Right lobe of liver (tissue), 4 donors: ENCODE measurements at regions not wholly inside any gene's neighbourhood (a gene's known extent, or its start where the extent isn't known, plus 50 kb on each side); places are given as distances from the start of the nearest gene placed in this dataset.

ENCODE experiments used
- POLR2A ChIP-seq: fragments of 450-650 bp; IDR thresholded peaks from one replicate; pipeline ENCODE4 v1.6.1; 2017; ENCODE audit warnings: antibody characterized with exemption, mild to moderate bottlenecking
- TF ChIP-seq, protein P1 (sequence below), 4 donors: fragments of 200-600 bp in 3 of 4; fragments of 450-650 bp in 1 of 4; IDR thresholded peaks; one replicate each; pipeline versions ENCODE4 v1.5.1 to v1.8.0; 2016 to 2022; ENCODE audit warnings: antibody characterized with exemption in 4 of 4, mild to moderate bottlenecking in 2 of 4
- donor health status: DM: no; HTN: no; CAD: no.
- donor health status: DM: no; HTN: no; CAD: no.
- donor health status: DM: no; HTN: yes; CAD: no.

DNA sequence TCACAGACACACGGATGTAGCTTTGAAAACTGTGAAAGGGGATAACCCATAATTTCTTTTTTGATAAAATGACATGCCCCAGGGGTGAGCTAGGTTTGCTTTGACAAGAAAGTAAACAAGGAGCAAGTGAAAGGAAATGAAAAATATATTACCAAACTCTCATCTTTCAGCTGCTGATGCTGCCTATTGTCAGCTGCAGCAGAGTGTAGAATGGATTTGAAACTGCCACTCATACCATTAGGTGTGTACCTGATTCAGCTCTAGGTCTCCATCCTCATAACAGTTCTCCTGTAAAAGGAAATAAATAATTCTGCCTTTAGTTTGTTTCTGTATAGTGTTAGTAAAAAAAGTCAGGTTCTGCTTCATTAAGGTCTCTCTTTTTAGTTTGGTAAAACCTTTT is 415.1 kb upstream of the MARCKS start:
- TF ChIP-seq, protein P1, sequence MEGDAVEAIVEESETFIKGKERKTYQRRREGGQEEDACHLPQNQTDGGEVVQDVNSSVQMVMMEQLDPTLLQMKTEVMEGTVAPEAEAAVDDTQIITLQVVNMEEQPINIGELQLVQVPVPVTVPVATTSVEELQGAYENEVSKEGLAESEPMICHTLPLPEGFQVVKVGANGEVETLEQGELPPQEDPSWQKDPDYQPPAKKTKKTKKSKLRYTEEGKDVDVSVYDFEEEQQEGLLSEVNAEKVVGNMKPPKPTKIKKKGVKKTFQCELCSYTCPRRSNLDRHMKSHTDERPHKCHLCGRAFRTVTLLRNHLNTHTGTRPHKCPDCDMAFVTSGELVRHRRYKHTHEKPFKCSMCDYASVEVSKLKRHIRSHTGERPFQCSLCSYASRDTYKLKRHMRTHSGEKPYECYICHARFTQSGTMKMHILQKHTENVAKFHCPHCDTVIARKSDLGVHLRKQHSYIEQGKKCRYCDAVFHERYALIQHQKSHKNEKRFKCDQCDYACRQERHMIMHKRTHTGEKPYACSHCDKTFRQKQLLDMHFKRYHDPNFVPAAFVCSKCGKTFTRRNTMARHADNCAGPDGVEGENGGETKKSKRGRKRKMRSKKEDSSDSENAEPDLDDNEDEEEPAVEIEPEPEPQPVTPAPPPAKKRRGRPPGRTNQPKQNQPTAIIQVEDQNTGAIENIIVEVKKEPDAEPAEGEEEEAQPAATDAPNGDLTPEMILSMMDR (IDR thresholded peaks at IDR 0.05): no peak
- TF ChIP-seq POLR2A: no peak
